Fibroblast of lung (primary cell): ENCODE measurements at regions not wholly inside any gene's neighbourhood (a gene's known extent, or its start where the extent isn't known, plus 50 kb on each side); places are given as distances from the start of the nearest gene placed in this dataset.
A peak's percentile ranks its signal among the peaks of the same experiment; 100 is the strongest.

ENCODE experiments used
- DNase-seq, 2 donors: peaks; one replicate each; pipeline versions ENCODE4 v3.0.0 to v3.0.0-alpha.2; 2010; ENCODE audit warnings: low read depth in 2 of 2
- H2AFZ ChIP-seq: 2 replicates; pipeline ENCODE4 v1.5.1; 2012; ENCODE audit warnings: low read length, control low read depth, inconsistent platforms
- H3K27ac ChIP-seq: 2 replicates; pipeline ENCODE4 v1.5.1; 2011; ENCODE audit warnings: low read length, control low read depth; ENCODE audit not compliant: insufficient read depth
- H3K27me3 ChIP-seq: 2 replicates; pipeline ENCODE4 v1.5.1; 2011; ENCODE audit warnings: mild to moderate bottlenecking, low read length; ENCODE audit not compliant: control insufficient read depth, insufficient read depth
- H3K36me3 ChIP-seq: 2 replicates; pipeline ENCODE4 v1.5.1; 2011; ENCODE audit warnings: low read length; ENCODE audit not compliant: control insufficient read depth, insufficient read depth
- H3K4me1 ChIP-seq: 2 replicates; pipeline ENCODE4 v1.5.1; 2011; ENCODE audit warnings: low read length; ENCODE audit not compliant: control insufficient read depth, insufficient read depth; ENCODE audit errors: extremely low read depth
- H3K4me2 ChIP-seq: 2 replicates; pipeline ENCODE4 v1.5.1; 2011; ENCODE audit warnings: low read length, control low read depth; ENCODE audit not compliant: insufficient read depth; ENCODE audit errors: extremely low read depth
- H3K4me3 ChIP-seq, 4 experiments: fragments of 200-600 bp in 1 of 4; sonication (generic) in 1 of 4; replicated peaks in 1 of 4; 2 replicates each; pipeline ENCODE4 v1.5.1; 2011 to 2016; ENCODE audit warnings: low read length in 4 of 4, low read depth in 3 of 4, mild to moderate bottlenecking in 3 of 4, control low read depth in 2 of 4, inconsistent platforms in 1 of 4, mixed read lengths in 1 of 4; ENCODE audit not compliant: insufficient read depth in 1 of 4; ENCODE audit errors: control extremely low read depth in 1 of 4
- H3K79me2 ChIP-seq: 2 replicates; pipeline ENCODE4 v1.5.1; 2012; ENCODE audit warnings: mild to moderate bottlenecking, low read length, inconsistent platforms; ENCODE audit not compliant: control insufficient read depth, insufficient read depth
- H3K9ac ChIP-seq: 2 replicates; pipeline ENCODE4 v1.5.1; 2011; ENCODE audit warnings: mild to moderate bottlenecking, low read length, control low read depth; ENCODE audit not compliant: insufficient read depth
- H3K9me3 ChIP-seq: 2 replicates; pipeline ENCODE4 v1.5.1; 2012; ENCODE audit warnings: low read depth, low read length; ENCODE audit not compliant: control insufficient read depth, insufficient read depth
- H4K20me1 ChIP-seq: 2 replicates; pipeline ENCODE4 v1.5.1; 2011; ENCODE audit warnings: low read length; ENCODE audit not compliant: control insufficient read depth, insufficient read depth; ENCODE audit errors: extremely low read depth
- EZH2 ChIP-seq: IDR thresholded peaks from 2 replicates; pipeline ENCODE4 v1.5.1; 2012; ENCODE audit warnings: low read length, control low read depth, mild to moderate bottlenecking; ENCODE audit errors: missing control alignments
- TF ChIP-seq, protein P1 (sequence below), 2 donors: IDR thresholded peaks in 1 of 2; conservative IDR thresholded peaks in 1 of 2; 1 replicate in 1 of 2; 2 replicates in 1 of 2; pipeline ENCODE4 v1.5.1; 2011 to 2012; ENCODE audit warnings: low read length in 2 of 2, control low read depth in 1 of 2, inconsistent platforms in 1 of 2, low read depth in 1 of 2, mild to moderate bottlenecking in 1 of 2

DNA sequence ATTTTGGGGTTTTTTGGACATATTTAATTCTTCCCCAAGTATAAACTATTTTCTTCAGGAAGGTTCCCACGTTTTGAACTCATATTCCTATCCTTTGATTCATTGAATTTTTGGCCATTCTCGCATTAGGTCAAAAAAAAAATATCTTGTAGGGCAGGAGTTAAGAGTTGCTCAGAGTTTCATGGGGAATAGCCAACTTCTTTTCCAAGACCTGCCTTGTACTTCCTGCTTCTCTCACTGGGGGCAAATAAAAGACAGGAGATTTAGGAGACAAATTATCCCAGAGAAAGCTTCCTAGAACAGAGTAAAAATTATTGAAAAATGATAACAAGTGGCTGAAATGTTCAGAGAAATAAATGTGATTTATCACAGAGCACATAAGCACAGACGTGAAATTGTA lies 55.2 kb upstream of the BCL11A start:
- H3K9ac ChIP-seq = no peak overlapping the region

DNA sequence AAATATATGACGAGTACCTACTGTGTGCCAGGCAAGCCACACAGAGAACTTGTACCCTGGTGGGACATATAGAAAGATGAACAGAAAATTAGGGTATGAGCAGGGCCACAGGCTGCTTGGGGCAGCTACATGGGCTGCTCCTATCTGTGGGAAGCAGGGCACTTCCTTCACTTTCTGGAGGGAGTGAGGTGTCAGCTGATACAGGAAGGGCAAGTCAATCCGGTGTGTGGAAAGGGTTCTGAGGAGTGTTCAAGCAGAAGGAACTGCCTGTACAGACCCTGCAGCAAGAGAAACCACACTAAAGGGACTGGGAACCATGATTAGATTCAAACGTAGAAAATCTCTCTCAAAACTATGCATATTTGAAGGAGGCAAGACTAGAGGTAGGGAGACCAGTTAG lies 58.6 kb upstream of the BCL11A start:
- Histone ChIP-seq H3K36me3 (no peaks in the 10 kb centered on the region), H3K4me1 (no peaks in the 10 kb centered on the region), H3K27me3 (no peaks in the 10 kb centered on the region), H3K4me3 (no peak overlapping the region), H3K9ac (no peak overlapping the region), H3K79me2 (no peaks in the 10 kb centered on the region), H3K27ac (no peak overlapping the region), H3K4me2 (no peak overlapping the region), H2AFZ (no peak overlapping the region), H3K9me3 (no peaks in the 10 kb centered on the region), H4K20me1 (no peaks in the 10 kb centered on the region)
- no peak for TF ChIP-seq EZH2
- TF ChIP-seq, protein P1, sequence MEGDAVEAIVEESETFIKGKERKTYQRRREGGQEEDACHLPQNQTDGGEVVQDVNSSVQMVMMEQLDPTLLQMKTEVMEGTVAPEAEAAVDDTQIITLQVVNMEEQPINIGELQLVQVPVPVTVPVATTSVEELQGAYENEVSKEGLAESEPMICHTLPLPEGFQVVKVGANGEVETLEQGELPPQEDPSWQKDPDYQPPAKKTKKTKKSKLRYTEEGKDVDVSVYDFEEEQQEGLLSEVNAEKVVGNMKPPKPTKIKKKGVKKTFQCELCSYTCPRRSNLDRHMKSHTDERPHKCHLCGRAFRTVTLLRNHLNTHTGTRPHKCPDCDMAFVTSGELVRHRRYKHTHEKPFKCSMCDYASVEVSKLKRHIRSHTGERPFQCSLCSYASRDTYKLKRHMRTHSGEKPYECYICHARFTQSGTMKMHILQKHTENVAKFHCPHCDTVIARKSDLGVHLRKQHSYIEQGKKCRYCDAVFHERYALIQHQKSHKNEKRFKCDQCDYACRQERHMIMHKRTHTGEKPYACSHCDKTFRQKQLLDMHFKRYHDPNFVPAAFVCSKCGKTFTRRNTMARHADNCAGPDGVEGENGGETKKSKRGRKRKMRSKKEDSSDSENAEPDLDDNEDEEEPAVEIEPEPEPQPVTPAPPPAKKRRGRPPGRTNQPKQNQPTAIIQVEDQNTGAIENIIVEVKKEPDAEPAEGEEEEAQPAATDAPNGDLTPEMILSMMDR (conservative IDR thresholded peaks at IDR 0.05 in 1 of 2, IDR thresholded peaks at IDR 0.05 in 1 of 2; ENCODE audit: low read depth in 1 of 2, low read length in 2 of 2) = no peak
- DNase-seq = no peak

More for the DNA sequence above, 55.2 kb upstream of the BCL11A start:
- no peaks in the 10 kb centered on the region for H3K79me2 ChIP-seq
- no peaks in the 10 kb centered on the region for H3K4me1 ChIP-seq
- H4K20me1 ChIP-seq = no peaks in the 10 kb centered on the region
- no peak overlapping the region for H3K27ac ChIP-seq
- no peaks in the 10 kb centered on the region for H3K27me3 ChIP-seq
- peak in 1 of 2 donors; percentile 6 for DNase-seq
- H3K4me3 ChIP-seq = no peak overlapping the region
- TF ChIP-seq, protein P1 (conservative IDR thresholded peaks at IDR 0.05 in 1 of 2, IDR thresholded peaks at IDR 0.05 in 1 of 2; ENCODE audit: low read depth in 1 of 2, low read length in 2 of 2) = no peak
- TF ChIP-seq EZH2 = no peak
- no peak overlapping the region for H2AFZ ChIP-seq
- H3K4me2 ChIP-seq = no peak overlapping the region
- no peaks in the 10 kb centered on the region for H3K9me3 ChIP-seq
- no peaks in the 10 kb centered on the region for H3K36me3 ChIP-seq

DNA sequence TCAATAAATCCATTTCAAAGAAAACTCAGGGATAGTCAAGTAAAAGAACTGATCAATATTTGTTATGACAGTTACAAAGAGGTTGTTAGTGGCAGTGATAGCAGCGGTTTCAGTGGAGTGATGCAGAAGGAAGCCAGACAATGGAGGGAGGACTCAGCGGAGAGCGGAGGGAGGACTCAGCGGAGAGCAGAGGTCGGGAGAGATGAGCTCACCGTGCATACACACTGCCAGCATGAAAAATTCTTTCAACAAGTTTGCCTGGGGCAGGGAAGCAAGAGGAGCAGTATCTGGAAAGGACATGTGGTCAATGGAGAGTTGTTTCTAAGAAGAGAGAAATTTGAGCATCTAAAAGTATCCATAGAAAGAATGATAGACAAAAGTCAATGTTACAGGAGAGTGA lies 60.9 kb upstream of the BCL11A start:
- no peaks in the 10 kb centered on the region for H3K36me3 ChIP-seq
- H3K4me2 ChIP-seq = no peak overlapping the region
- H3K27ac ChIP-seq = no peak overlapping the region
- DNase-seq = no peak
- no peak overlapping the region for H3K4me3 ChIP-seq
- H3K9me3 ChIP-seq = no peaks in the 10 kb centered on the region
- no peaks in the 10 kb centered on the region for H3K79me2 ChIP-seq
- H4K20me1 ChIP-seq = no peaks in the 10 kb centered on the region
- no peak for TF ChIP-seq EZH2
- TF ChIP-seq, protein P1 (conservative IDR thresholded peaks at IDR 0.05 in 1 of 2, IDR thresholded peaks at IDR 0.05 in 1 of 2; ENCODE audit: low read depth in 1 of 2, low read length in 2 of 2) = no peak
- no peak overlapping the region for H3K9ac ChIP-seq
- H2AFZ ChIP-seq = no peak overlapping the region
- no peaks in the 10 kb centered on the region for H3K27me3 ChIP-seq
- H3K4me1 ChIP-seq = no peaks in the 10 kb centered on the region
